Esophagus muscularis mucosa (tissue), 4 donors: ENCODE measurements at regions not wholly inside any gene's neighbourhood (a gene's known extent, or its start where the extent isn't known, plus 50 kb on each side); places are given as distances from the start of the nearest gene placed in this dataset.

Source experiments
- EP300 ChIP-seq: sonication (generic); formaldehyde crosslinking; IDR thresholded peaks from one replicate; pipeline ENCODE4 v1.6.1; 2017; ENCODE audit warnings: antibody characterized with exemption
- POLR2A ChIP-seq: fragments of 450-650 bp; IDR thresholded peaks from one replicate; pipeline ENCODE4 v1.6.1; 2017; ENCODE audit warnings: antibody characterized with exemption, moderate library complexity, mild to moderate bottlenecking, low read depth
- POLR2AphosphoS5 ChIP-seq, 2 donors: sonication (generic); formaldehyde crosslinking; IDR thresholded peaks; one replicate each; pipeline ENCODE4 v1.6.1; 2017; ENCODE audit warnings: antibody characterized with exemption in 2 of 2
- TF ChIP-seq, protein P1 (sequence below), 3 experiments: fragments of 200-600 bp in 2 of 3; fragments of 450-650 bp in 1 of 3; sonication (generic) in 2 of 3; IDR thresholded peaks; one replicate each; pipeline ENCODE4 v1.5.1; 2017 to 2019; ENCODE audit warnings: antibody characterized with exemption in 3 of 3, mild to moderate bottlenecking in 2 of 3, moderate library complexity in 1 of 3

DNA sequence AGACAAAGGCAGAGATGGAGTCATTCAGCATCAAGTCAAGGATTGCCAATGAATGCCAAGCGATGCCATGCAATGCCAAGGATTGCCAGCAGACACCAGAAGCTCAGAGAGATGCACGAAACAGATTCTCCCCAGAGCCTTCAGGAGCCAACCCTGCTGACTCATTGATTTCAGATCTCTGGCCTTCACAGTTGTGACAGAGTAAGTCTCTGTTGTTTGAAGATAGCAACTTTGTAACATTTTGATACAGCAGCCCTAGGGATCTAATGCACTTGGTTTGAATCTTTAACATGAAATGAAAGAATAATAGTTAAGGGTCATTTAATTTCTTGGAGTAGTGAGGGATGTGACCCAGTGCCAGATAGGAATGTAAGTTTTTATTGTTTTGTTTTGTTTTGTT, 287.4 kb upstream of the RUNX1 start:
- TF ChIP-seq, protein P1, sequence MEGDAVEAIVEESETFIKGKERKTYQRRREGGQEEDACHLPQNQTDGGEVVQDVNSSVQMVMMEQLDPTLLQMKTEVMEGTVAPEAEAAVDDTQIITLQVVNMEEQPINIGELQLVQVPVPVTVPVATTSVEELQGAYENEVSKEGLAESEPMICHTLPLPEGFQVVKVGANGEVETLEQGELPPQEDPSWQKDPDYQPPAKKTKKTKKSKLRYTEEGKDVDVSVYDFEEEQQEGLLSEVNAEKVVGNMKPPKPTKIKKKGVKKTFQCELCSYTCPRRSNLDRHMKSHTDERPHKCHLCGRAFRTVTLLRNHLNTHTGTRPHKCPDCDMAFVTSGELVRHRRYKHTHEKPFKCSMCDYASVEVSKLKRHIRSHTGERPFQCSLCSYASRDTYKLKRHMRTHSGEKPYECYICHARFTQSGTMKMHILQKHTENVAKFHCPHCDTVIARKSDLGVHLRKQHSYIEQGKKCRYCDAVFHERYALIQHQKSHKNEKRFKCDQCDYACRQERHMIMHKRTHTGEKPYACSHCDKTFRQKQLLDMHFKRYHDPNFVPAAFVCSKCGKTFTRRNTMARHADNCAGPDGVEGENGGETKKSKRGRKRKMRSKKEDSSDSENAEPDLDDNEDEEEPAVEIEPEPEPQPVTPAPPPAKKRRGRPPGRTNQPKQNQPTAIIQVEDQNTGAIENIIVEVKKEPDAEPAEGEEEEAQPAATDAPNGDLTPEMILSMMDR (IDR thresholded peaks at IDR 0.05) = no peak
- TF ChIP-seq POLR2AphosphoS5 (IDR thresholded peaks at IDR 0.05) (no peak), POLR2A (no peak), EP300 (no peak)
